ENCODE measurements at regions not wholly inside any gene's neighbourhood (a gene's known extent, or its start where the extent isn't known, plus 50 kb on each side); places are given as distances from the start of the nearest gene placed in this dataset.
"Not testable (repeated sequence)": the region's sequence is repeated elsewhere in the genome, so short reads cannot be mapped to it uniquely, and the experiment has no call there.

DNA sequence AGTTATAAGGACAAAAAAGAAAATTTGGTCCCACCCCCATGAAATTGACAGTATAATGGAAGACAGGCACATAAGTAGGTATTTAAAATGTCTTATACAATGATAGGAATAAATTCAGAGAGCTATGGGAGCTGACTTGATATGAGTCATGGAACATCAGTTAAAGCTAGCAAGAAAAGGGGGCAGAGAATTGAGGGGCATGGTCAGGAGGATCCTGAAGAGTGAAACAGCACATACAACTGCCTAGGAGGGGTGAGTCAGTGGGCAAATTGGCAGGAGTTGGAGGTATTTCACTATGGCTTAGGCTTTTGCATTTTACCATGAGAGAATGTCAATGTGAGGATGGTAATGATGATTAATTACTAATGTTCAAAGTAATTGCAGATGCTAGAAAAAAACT lies 95.4 kb upstream of the BANK1 start:
- TF ChIP-seq POLR2A (IDR thresholded peaks at IDR 0.05; ENCODE audit: low read depth, low read length) = no peak
- FAIRE-seq (no peak), DNase-seq (ENCODE audit: insufficient read length, low spot score) (no peak)

DNA sequence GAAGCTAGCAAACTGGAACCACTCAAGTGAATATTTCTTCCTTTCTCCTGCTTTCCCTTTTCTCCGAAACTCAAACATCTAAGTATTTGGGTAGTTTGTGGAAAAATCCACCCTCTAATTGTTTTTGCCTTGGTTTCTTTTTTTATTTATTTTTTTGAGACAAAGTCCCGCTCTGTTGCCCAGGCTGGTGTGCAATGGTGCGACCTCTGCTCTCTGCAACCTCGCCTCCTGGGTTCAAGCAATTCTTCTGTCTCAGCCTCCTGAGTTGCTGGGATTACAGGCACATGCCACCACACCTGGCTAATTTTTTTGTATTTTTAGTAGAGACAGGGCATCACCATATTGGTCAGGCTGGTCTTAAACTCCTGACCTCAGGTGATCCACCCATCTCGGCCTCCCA lies 96.1 kb upstream of the BANK1 start:
- FAIRE-seq; DNase-seq (ENCODE audit: insufficient read length, low spot score): not testable (repeated sequence)

DNA sequence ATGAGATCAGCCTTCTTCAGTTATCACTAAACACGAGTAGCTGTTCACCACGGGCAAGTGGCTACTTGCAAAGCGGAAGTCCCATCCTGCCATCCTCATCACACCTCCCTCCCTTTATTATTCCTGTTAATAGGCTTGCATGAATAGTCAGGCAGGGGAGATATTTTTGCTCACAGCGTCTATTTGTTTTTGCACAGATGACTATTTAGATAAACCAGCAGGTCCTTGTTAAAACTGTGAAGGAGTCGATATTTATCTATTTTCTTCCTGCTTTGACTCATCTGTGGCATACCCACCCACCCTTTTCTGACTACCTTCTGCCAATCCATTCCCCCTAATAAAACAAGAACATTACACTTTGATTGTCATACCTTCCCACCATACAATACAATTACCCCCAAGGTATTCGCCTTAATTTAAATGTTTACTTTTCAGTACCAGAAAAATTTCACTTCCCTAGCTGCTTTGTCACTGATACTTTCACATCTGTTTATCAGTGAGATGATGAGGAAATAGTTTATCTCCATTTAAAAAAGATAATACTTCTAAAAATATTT lies 96.6 kb upstream of the BANK1 start:
- DNase-seq (ENCODE audit: insufficient read length, low spot score) (no peak), FAIRE-seq (no peak)
- TF ChIP-seq POLR2A (IDR thresholded peaks at IDR 0.05; ENCODE audit: low read depth, low read length) = no peak

DNA sequence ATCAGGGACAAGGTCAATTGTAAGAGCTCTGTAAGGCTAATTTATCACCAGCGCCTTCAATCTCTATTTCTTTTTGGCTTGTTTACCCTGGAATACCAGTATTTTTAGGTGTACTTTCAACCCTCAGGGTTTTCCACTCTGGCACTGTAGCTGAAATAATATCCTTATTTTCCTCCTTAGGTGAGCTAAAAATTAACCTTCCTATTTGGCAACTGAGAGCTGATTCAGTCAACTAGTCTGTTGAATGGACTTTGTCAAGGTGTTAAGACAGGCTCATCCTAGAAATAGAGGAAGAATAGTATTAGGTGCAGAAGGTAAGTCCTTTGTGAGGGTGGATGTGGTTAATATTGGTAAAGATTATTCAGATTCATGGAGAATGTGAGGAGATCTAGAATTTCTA lies 101.3 kb upstream of the BANK1 start:
- DNase-seq (ENCODE audit: insufficient read length, low spot score) (no peak), FAIRE-seq (no peak)
- TF ChIP-seq POLR2A (IDR thresholded peaks at IDR 0.05; ENCODE audit: low read depth, low read length) = no peak

DNA sequence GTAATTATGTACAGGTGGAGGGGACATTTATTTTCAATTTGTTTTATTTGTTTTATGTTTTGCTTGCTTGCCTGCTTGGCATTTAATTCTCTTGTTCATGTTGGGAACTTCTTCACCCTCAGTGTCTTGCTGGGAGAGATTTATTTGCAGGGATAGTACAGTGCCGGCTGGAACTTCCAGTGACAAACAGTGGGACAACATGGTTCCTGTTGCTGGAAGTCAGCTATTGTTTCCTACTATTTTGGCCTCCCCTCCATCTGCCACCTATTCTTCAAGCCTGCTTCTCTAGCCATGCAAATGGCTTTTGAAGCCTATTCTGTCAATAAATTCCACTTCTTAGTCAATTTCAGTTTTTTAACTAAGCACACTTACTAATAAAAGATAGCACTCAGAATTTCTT lies 105.4 kb upstream of the BANK1 start:
- DNase-seq (ENCODE audit: insufficient read length, low spot score) = no peak
- no peak for FAIRE-seq
- no peak for TF ChIP-seq POLR2A (IDR thresholded peaks at IDR 0.05; ENCODE audit: low read depth, low read length)

DNA sequence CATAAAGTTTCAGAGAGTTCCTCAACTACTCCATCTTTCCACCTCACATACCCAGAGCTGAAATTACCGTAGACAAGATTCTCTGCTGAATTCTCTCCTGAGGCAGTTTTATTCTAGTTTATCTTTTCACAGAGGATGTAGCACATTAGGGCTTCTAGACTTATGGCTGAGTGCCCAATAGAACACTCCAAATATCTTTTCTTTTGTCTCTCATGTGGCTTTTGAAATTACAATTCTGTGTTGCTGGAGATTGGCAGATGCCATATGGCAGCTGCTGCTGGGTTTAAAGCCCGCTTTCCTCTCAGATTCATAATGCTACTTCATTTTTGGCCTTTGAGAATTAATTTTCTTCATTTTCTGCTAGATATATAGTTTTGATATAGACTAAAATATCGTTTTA lies 107.6 kb upstream of the BANK1 start:
- no peak for FAIRE-seq
- no peak for DNase-seq (ENCODE audit: insufficient read length, low spot score)
- no peak for TF ChIP-seq POLR2A (IDR thresholded peaks at IDR 0.05; ENCODE audit: low read depth, low read length)

DNA sequence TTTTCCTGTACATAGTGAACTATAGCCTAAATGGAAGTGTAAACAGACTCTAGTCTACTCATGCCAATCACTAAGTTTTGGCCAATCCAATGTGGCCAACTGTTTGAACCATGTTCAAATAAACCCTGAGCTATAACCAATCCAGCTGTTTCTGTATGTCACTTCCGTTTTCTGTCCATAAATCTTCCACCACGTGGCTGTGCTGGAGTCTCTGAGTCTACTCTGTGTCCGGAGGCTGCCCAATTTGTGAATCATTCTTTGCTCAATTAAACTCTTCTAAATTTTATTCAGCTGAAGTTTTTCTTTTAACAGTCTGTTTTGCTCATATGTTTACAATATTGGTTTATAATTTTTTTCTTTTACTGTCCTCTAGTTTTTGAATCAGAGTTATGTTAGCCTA lies 112.3 kb upstream of the BANK1 start:
- DNase-seq (ENCODE audit: insufficient read length, low spot score) (no peak), FAIRE-seq (no peak)
- TF ChIP-seq POLR2A (IDR thresholded peaks at IDR 0.05; ENCODE audit: low read depth, low read length) = no peak

DNA sequence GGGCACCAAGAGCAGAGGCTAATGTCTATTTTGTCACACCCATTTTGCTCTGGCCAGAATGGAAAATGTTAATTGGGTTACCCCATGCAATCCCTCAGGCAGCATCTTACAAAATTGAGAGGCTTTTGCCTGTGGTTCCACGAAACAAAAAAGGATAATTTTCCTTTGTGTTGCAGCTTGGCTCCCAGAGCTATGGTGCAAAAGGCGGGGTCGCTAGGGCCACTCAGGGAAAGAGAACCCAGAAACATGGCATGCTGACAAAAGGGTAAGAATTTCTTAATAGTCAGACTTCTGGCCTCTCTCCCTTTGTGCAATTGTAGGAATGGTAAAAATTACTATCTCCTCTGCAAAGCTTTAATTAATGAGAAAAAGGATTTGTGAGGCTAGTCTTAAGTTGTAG lies 119.6 kb upstream of the BANK1 start:
- TF ChIP-seq POLR2A (IDR thresholded peaks at IDR 0.05; ENCODE audit: low read depth, low read length) = no peak
- FAIRE-seq (no peak), DNase-seq (ENCODE audit: insufficient read length, low spot score) (no peak)

DNA sequence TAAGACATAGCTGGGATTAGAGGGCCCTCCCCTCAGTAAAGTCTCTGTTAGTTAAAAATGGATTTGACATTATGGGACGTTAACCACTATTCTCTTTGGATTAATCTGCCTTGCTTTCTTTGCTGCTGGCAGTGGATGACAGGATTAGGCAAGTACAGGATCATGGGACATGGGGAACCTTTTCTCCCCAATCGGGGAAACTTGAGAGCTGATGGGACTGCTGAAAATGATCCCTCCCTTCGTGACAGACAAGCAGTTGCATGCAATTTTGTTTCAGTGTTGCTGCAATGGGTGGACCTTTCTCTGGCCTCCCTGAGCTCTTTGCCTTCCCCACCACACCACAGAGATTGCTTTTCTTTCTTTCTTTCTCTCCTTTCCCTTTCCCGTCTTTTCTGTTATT lies 120.2 kb upstream of the BANK1 start:
- DNase-seq (ENCODE audit: insufficient read length, low spot score) (no peak), FAIRE-seq (no peak)
- TF ChIP-seq POLR2A (IDR thresholded peaks at IDR 0.05; ENCODE audit: low read depth, low read length) = no peak

DNA sequence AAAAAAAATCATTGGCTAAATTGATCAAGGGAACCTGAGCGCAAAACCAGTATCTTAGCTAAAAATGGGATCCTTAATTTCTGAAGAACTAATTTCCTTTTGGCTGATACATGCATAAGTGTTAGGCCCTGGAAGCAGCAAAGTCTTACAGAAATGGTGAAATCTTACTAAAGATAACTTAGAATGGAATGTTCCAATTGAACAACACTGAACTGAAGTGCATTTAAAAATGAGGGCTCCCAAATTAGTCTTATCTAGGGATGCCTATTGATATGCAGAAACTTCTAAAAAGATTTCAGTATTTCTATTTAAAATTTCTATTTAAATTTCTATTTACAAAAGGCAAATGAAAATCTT lies 120.7 kb upstream of the BANK1 start:
- FAIRE-seq = no peak
- no peak for TF ChIP-seq POLR2A (IDR thresholded peaks at IDR 0.05; ENCODE audit: low read depth, low read length)
- DNase-seq (ENCODE audit: insufficient read length, low spot score) = no peak

DNA sequence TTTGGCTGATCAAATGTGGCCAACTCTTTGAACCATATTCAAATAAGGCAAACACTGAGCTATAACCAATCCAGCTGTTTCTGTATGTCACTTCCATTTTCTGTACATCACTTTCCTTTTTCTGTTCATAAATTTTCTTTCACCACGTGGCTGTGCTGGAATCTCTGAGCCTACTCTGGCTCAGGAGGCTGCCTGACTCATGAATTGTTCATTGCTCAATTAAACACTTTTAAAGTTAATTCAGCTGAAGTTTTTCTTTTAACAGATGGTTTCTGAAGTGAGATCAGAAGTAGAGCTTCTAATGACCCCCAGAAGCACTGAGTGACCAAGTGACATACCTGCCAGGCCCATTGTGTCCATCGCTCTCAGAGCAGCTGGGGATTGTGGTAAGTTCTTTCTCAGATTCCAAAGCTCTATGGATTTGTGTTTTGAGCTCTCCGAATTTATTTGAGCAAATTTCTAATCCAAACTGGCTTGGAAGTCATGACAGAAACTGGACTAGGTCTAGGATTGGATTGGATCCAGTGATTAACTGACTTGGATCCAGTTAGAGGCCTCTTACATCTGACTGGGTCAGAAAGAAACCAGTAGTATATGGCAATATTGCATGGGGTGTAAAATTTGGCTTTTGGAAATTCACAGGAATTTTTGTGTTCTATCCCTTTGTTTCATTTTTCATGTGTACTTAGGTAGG lies 121.2 kb upstream of the BANK1 start:
- FAIRE-seq (no peak), DNase-seq (ENCODE audit: insufficient read length, low spot score) (no peak)
- TF ChIP-seq POLR2A (IDR thresholded peaks at IDR 0.05; ENCODE audit: low read depth, low read length) = no peak

DNA sequence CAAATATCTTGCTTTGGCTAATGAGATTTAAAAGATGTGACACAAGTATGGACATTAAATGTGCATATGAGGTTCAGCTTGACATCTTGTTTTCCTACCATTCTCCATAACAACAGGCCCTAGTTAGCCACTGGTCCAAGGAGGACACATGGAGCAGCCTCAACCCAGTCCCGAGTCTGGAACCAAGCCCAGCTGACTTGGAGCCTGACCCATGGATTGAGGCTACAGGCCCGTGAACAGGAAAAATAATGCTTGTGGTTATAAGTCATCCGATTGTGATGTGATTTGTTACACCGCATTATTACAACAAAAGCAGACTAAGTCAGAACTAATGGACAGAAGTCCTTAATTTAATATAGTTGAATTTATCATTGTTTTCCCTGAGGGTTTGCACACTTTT lies 123.2 kb upstream of the BANK1 start:
- no peak for FAIRE-seq
- no peak for DNase-seq (ENCODE audit: insufficient read length, low spot score)

DNA sequence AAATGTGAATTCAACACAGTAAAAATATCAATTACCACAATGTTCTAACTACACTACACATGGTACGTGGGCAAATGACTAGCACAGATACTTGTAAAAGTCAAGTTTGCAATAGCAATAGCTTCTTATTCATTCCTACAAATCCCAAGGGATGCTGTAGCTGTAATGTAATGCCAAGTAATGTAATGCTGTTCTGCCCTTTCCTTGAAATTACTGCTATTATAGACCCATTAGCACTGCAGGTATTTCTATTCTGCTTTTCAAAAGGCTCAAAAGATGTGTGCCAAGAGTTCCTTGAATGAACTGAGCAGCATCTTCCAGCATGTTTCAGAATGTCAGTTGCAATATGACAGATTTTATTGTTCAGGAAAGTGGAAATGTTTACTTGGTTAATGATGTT lies 129.9 kb upstream of the BANK1 start:
- no peak for FAIRE-seq
- TF ChIP-seq POLR2A (IDR thresholded peaks at IDR 0.05; ENCODE audit: low read depth, low read length) = no peak
- no peak for DNase-seq (ENCODE audit: insufficient read length, low spot score)

More for the DNA sequence above, 123.2 kb upstream of the BANK1 start:
- TF ChIP-seq POLR2A (IDR thresholded peaks at IDR 0.05; ENCODE audit: low read depth, low read length) = no peak

DNA sequence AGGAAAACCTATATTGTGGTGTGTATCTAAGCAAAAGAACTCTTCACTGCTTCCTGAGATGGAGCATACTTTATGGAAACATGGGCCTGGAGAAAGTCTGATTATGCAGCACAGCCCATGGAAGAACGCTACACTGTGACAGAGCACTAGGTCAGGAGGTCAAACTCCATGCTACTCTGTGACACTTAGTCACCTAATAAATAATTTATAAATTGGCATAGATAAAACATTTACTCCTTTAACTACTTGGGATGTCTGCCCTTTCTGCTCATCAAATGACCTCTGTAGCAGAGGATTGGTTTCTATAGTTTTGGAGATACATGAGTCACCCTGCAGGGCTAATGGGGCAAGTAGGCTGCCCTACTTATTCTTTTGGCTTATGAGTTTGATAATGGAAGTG lies 134.7 kb upstream of the BANK1 start:
- no peak for FAIRE-seq

DNA sequence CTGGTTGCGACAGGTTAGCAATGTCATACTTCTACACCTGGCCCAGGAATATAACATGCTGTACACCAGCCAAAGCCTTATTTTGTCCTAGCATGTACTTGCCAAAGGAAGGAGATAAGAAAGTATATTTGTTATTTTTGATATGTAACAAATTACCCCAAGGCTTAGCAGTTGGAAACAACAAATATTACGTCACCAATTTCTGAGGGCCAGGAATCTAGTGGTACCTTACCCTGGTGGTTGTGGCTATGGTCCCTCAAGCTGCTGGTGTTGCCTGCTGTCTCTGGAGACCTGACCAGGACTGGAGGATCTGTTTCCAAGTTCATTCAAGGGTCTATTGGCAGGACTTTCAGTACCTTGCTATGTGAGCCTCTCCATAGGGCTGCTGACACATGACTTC lies 135.5 kb upstream of the BANK1 start:
- FAIRE-seq (no peak), DNase-seq (ENCODE audit: insufficient read length, low spot score) (no peak)
- TF ChIP-seq POLR2A (IDR thresholded peaks at IDR 0.05; ENCODE audit: low read depth, low read length) = no peak

More for the DNA sequence above, 134.7 kb upstream of the BANK1 start:
- no peak for DNase-seq (ENCODE audit: insufficient read length, low spot score)
- TF ChIP-seq POLR2A (IDR thresholded peaks at IDR 0.05; ENCODE audit: low read depth, low read length) = no peak

DNA sequence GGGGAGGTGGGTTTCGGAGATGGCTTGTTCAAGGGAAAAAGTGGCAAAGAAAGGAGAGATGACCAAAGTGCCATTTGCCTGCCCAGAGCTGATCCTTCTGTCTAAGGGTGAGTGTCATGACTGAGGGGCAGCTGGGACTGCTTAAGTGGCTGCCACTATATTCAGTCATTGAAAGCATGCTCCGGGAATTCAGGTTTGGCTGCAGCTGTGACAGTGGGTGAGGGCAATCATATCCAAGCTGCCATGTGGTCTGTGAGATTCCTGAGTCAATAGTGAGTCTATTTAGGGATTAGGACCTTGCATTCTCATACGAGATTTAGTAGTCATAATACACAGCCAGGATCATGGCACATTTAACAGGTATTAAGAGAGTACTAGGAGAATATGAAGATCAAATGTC lies 138.8 kb upstream of the BANK1 start:
- TF ChIP-seq POLR2A (IDR thresholded peaks at IDR 0.05; ENCODE audit: low read depth, low read length) = no peak
- FAIRE-seq (no peak), DNase-seq (ENCODE audit: insufficient read length, low spot score) (no peak)
